CD4-positive, CD25-positive, alpha-beta regulatory T cell (primary cell): ENCODE measurements at regions not wholly inside any gene's neighbourhood (a gene's known extent, or its start where the extent isn't known, plus 50 kb on each side); places are given as distances from the start of the nearest gene placed in this dataset.

ENCODE experiments used
- ATAC-seq, 2 donors: fragments of 150-1000 bp; cut with Tn5 transposase; one replicate each; pipeline ENCODE4 v1.10.0; 2021; ENCODE audit warnings: low read depth in 2 of 2, moderate number of reproducible peaks in 2 of 2, moderate library complexity in 1 of 2
- DNase-seq, 3 donors: peaks; one replicate each; pipeline versions ENCODE4 v3.0.0 to v3.0.0-alpha.2; 2012 to 2022; ENCODE audit warnings: mixed read lengths in 1 of 3
- H3K27ac ChIP-seq: one replicate; pipeline ENCODE4 v1.7.0; 2013; ENCODE audit warnings: mild to moderate bottlenecking, low read length; ENCODE audit not compliant: insufficient read depth, poor library complexity, severe bottlenecking
- H3K27me3 ChIP-seq: one replicate; pipeline ENCODE4 v1.7.0; 2013; ENCODE audit warnings: low read length; ENCODE audit not compliant: control insufficient read depth, insufficient read depth
- H3K36me3 ChIP-seq: one replicate; pipeline ENCODE4 v1.7.0; 2013; ENCODE audit warnings: mild to moderate bottlenecking, low read length, moderate library complexity; ENCODE audit not compliant: control insufficient read depth, insufficient read depth
- H3K4me1 ChIP-seq: 2 replicates; pipeline ENCODE4 v1.7.0; 2013; ENCODE audit warnings: mild to moderate bottlenecking, low read length; ENCODE audit not compliant: insufficient read depth, control insufficient read depth, poor library complexity, severe bottlenecking
- H3K4me3 ChIP-seq: one replicate; pipeline ENCODE4 v1.7.0; 2013; ENCODE audit warnings: low read depth, mild to moderate bottlenecking, low read length, moderate library complexity
- H3K9me3 ChIP-seq, 2 experiments: 1 replicate in 1 of 2; 2 replicates in 1 of 2; pipeline ENCODE4 v1.7.0; 2013; ENCODE audit warnings: low read length in 2 of 2, mild to moderate bottlenecking in 1 of 2, moderate library complexity in 1 of 2; ENCODE audit not compliant: control insufficient read depth in 2 of 2
- H3K27ac Mint-ChIP-seq, 3 donors: one replicate each; pipeline ENCODE4 v1.8.0; 2020 to 2022; ENCODE audit warnings: mild to moderate bottlenecking in 3 of 3, mixed read lengths in 3 of 3, moderate library complexity in 2 of 3
- H3K27me3 Mint-ChIP-seq: one replicate; pipeline ENCODE4 v1.8.0; 2022; ENCODE audit warnings: mild to moderate bottlenecking, mixed read lengths
- H3K36me3 Mint-ChIP-seq: one replicate; pipeline ENCODE4 v1.8.0; 2020; ENCODE audit warnings: mixed read lengths
- H3K4me1 Mint-ChIP-seq, 4 donors: one replicate each; pipeline ENCODE4 v1.8.0; 2020 to 2022; ENCODE audit warnings: mixed read lengths in 4 of 4, mild to moderate bottlenecking in 1 of 4
- H3K4me3 Mint-ChIP-seq, 4 donors: one replicate each; pipeline ENCODE4 v1.8.0; 2020 to 2022; ENCODE audit warnings: mild to moderate bottlenecking in 4 of 4, mixed read lengths in 4 of 4, moderate library complexity in 3 of 4
- H3K9me3 Mint-ChIP-seq, 7 donors: one replicate each; pipeline ENCODE4 v1.8.0; 2020 to 2022; ENCODE audit warnings: mixed read lengths in 7 of 7, mild to moderate bottlenecking in 3 of 7, moderate library complexity in 2 of 7

DNA sequence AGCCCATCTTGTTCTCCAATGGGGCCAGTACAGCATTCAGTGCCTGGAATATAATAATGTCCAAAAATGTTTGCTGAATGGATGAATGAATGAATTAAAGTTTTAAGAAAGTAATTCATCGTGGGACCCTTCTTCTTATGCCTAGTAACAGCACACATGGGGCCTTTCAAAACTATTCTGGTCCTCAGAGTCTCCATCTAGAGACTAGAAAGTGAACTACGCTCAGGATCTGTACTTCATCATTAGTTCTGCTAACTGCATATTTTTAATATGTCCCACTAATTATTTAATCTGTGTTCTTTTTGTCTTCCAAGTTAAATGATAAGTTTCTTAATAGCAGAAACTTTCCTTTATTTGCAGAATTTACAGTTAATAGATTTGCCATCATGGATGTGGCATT, 172.5 kb downstream of the SMAD2 start:
- no peak overlapping the region for H3K27ac Mint-ChIP-seq
- Histone ChIP-seq H3K36me3 (no peaks in the 10 kb centered on the region), H3K4me1 (peaks cover 3% of the 10 kb centered on the region), H3K9me3 (peaks cover 2 to 5% of the 10 kb centered on the region in 2 experiments), H3K27ac (no peak overlapping the region), H3K4me3 (no peak overlapping the region), H3K27me3 (peaks cover 4% of the 10 kb centered on the region)
- H3K4me3 Mint-ChIP-seq = no peak overlapping the region
- peaks cover 0 to 12% (median 1%) of the 10 kb centered on the region in 7 donors for H3K9me3 Mint-ChIP-seq
- peaks cover 0 to 4% (median 1%) of the 10 kb centered on the region in 4 donors for H3K4me1 Mint-ChIP-seq
- no peaks in the 10 kb centered on the region for H3K36me3 Mint-ChIP-seq
- no peak for DNase-seq
- H3K27me3 Mint-ChIP-seq = peaks cover 30% of the 10 kb centered on the region
- no peak for ATAC-seq

DNA sequence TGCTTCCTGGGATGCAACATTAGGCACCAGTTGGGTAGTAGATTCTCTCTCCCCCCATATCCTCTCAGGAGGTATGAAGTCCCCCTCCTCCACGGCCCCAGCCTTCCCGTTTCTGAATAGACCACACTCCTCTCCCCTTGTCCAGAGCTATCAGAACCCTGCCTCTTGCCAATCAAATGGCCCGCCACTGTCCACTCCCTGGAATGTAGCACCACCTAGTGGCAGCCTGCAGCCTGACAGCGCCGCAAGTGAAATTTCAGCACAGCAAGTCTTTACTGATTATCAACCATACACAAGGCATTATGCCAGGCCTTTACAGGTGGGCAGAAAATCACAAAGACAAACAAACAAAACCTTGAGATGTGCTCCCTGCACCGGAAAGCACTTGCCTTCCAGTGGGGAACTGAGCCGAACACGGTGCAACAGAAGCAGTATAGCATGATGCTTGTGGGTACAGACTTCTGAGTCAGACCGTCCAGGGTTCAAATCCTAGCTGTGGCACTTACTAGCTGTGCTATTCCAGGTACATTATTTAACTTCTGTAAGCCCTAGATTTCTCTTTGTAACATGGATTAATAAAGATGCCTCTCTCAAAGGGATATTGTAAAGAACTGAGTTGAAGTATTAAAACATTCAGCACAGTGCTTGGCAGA, 174.0 kb downstream of the SMAD2 start:
- H3K27me3 Mint-ChIP-seq = peaks cover 15% of the 10 kb centered on the region
- no peaks in the 10 kb centered on the region for H3K36me3 Mint-ChIP-seq
- H3K4me3 Mint-ChIP-seq = no peak overlapping the region
- Histone ChIP-seq H3K9me3 (peaks cover 2 to 5% of the 10 kb centered on the region in 2 experiments), H3K27me3 (peaks cover 4% of the 10 kb centered on the region), H3K36me3 (no peaks in the 10 kb centered on the region), H3K4me1 (peaks cover 3% of the 10 kb centered on the region), H3K27ac (no peak overlapping the region), H3K4me3 (no peak overlapping the region)
- H3K9me3 Mint-ChIP-seq = peaks cover 0 to 12% (median 1%) of the 10 kb centered on the region in 7 donors
- ATAC-seq = no peak
- no peak overlapping the region for H3K27ac Mint-ChIP-seq
- H3K4me1 Mint-ChIP-seq = peaks cover 0 to 4% (median 1%) of the 10 kb centered on the region in 4 donors
- peak in 2 of 3 donors; percentile 2 to 45 for DNase-seq

DNA sequence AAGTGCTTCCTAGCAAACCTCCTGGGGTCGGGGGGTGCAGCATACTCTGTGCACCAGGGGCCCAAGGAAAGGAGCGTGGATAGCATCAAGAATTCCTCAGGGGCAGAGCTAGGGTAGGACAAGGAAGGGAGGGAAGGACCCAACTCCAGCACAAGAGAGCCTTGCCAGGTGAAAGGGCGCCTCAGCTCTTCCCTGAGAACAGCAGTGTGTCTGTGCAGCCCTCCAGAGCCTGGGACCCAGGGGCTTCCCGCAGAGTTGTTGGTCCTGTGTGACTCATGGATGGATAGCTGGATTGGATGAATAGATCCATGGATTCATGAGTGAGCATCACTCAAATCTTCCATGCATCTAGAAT, 175.4 kb downstream of the SMAD2 start:
- H3K4me3 Mint-ChIP-seq = no peak overlapping the region
- no peak for DNase-seq
- Histone ChIP-seq H3K36me3 (no peaks in the 10 kb centered on the region), H3K27ac (no peak overlapping the region), H3K4me1 (peaks cover 3% of the 10 kb centered on the region), H3K4me3 (no peak overlapping the region), H3K9me3 (peaks cover 2 to 5% of the 10 kb centered on the region in 2 experiments), H3K27me3 (peaks cover 3% of the 10 kb centered on the region)
- H3K27ac Mint-ChIP-seq = no peak overlapping the region
- H3K36me3 Mint-ChIP-seq = no peaks in the 10 kb centered on the region
- no peak for ATAC-seq
- H3K4me1 Mint-ChIP-seq = peaks cover 0 to 4% (median 1%) of the 10 kb centered on the region in 4 donors
- peaks cover 7% of the 10 kb centered on the region for H3K27me3 Mint-ChIP-seq
- H3K9me3 Mint-ChIP-seq = peaks cover 0 to 7% (median 0%) of the 10 kb centered on the region in 7 donors

DNA sequence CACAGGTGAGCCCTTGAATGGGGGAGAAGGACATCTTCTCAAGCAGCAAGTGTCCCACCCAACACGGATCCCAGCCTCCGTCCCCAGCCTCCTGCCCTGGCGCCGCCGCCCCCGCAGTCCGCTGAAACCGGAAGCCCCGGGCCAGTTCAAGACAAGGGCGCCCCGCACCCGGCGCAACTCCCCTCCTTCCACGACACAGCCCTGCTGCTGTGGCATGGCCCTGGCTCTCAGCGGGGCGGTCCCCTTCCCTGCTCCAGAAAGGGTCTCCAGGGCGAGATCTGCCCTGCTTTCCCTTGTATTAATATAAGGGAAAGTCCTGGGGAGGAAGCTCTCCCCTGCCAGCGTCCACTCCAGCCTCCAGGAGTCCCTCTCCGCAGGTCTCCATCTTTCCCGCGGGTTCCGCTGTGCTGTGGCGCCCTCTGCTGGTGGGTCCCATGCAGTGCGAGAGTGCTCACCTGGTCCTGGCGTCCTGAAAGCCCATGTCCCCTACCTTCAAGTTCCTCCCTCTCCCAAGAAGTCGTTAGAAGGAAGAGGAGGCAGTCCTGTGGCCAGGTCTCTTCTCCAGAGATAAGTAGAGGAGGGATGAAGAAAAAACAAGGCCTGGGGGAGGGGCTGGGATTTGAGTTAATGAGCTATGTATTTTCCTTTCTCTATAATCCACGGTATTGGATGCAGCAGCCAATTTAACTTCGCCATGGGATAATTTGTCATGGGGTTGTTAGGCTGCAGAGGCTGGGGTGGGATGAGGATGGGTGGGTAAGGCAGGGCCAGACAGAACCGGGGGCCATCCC, 176.0 kb downstream of the SMAD2 start:
- peaks cover 3% of the 10 kb centered on the region for H3K4me1 ChIP-seq
- peaks cover under 1 to 2% of the 10 kb centered on the region in 2 experiments for H3K9me3 ChIP-seq
- no peaks in the 10 kb centered on the region for H3K36me3 Mint-ChIP-seq
- ATAC-seq (no peak), DNase-seq (peak in 2 of 3 donors; percentile 9 to 31)
- H3K27ac Mint-ChIP-seq = no peak overlapping the region
- peaks cover 2% of the 10 kb centered on the region for H3K27me3 Mint-ChIP-seq
- H3K4me3 Mint-ChIP-seq = no peak overlapping the region
- H3K9me3 Mint-ChIP-seq = peaks cover 0 to 7% (median 0%) of the 10 kb centered on the region in 7 donors
- H3K27ac ChIP-seq = no peak overlapping the region
- H3K27me3 ChIP-seq = no peaks in the 10 kb centered on the region
- H3K36me3 ChIP-seq = no peaks in the 10 kb centered on the region
- H3K4me3 ChIP-seq = no peak overlapping the region
- peaks cover 0 to 6% (median 2%) of the 10 kb centered on the region in 4 donors for H3K4me1 Mint-ChIP-seq

DNA sequence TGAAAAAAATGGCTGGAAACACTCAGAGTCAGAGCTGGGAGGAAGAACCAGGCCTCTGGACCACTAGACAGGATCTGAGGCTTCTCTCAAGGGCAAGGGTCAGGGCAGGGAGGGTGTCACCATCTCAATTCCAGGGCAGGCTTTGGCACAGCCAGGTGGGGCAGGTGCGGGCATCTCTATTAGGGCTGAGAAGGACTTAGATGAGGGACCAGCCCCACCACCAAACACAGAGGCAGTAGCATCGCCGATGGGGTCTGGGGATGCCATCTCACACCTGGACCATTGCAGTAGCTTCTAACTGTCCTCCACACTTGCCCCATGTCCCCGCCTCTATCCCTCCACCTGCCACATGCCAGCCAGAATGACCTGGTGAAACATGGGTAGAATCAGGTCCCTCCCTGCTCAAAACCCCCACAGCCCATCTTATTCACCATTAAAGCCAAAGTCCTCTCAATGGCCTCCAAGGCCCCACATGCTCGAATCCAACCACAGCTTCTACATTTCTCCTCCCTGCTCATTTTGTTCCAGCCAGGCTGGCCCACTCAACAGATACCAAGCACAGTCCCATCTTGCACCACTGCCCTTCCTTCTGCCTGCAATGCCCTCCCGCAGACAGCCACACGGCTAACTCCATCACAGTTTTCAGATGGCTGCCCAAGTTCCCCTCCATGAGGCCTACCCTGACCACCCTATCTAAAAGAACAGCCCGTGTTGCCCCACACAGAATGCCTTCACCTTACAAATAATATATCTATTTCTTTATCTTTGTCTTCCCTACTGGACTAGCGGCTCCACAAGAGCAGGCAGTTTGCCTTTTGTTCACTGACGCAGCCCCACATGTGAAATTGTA, 177.4 kb downstream of the SMAD2 start:
- DNase-seq (no peak), ATAC-seq (no peak)
- no peaks in the 10 kb centered on the region for H3K27me3 ChIP-seq
- H3K4me1 ChIP-seq = peaks cover 3% of the 10 kb centered on the region
- Mint-ChIP-seq H3K4me1 (peaks cover 0 to 8% (median 2%) of the 10 kb centered on the region in 4 donors), H3K27ac (no peak overlapping the region), H3K9me3 (peaks cover 0 to 2% (median 0%) of the 10 kb centered on the region in 7 donors), H3K27me3 (peaks cover 4% of the 10 kb centered on the region), H3K4me3 (no peak overlapping the region), H3K36me3 (no peaks in the 10 kb centered on the region)
- H3K27ac ChIP-seq = no peak overlapping the region
- no peaks in the 10 kb centered on the region for H3K36me3 ChIP-seq
- H3K4me3 ChIP-seq = no peak overlapping the region
- no peaks in the 10 kb centered on the region for H3K9me3 ChIP-seq

DNA sequence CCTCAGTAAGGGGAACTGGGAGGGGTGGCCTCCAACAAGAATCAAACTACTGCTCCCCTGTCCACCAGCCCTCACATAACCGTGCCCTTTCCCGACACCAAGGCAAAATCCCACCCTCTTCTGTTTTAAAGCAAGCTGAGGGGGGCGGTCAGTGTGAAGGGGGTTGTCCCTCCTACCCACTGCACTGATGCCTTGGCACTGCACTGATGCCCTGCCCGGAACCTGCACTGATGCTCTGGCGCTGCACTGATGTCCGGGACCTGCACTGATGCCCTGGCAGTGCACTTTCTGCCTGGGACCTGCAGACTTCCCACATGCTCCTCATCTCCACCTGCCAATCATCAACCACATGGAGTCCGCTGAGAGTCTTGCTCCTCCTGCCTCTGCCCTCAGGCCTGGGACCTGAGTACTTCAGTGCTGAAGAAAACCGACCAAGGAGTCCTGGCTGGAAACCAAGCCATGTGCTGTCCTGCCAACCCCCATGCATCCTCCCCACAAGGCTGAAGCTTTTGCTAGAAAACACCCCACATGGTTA, 179.5 kb downstream of the SMAD2 start:
- H3K27me3 ChIP-seq = no peaks in the 10 kb centered on the region
- no peaks in the 10 kb centered on the region for H3K9me3 ChIP-seq
- ATAC-seq = no peak
- no peak overlapping the region for H3K27ac ChIP-seq
- H3K4me1 ChIP-seq = peaks cover 3% of the 10 kb centered on the region
- DNase-seq = no peak
- H3K27me3 Mint-ChIP-seq = peaks cover 10% of the 10 kb centered on the region
- H3K27ac Mint-ChIP-seq = no peak overlapping the region
- no peak overlapping the region for H3K4me3 ChIP-seq
- H3K4me1 Mint-ChIP-seq = peaks cover 0 to 8% (median 0%) of the 10 kb centered on the region in 4 donors
- peaks cover 0 to 2% (median 0%) of the 10 kb centered on the region in 7 donors for H3K9me3 Mint-ChIP-seq
- H3K36me3 Mint-ChIP-seq = no peaks in the 10 kb centered on the region
- H3K36me3 ChIP-seq = no peaks in the 10 kb centered on the region
- H3K4me3 Mint-ChIP-seq = no peak overlapping the region

DNA sequence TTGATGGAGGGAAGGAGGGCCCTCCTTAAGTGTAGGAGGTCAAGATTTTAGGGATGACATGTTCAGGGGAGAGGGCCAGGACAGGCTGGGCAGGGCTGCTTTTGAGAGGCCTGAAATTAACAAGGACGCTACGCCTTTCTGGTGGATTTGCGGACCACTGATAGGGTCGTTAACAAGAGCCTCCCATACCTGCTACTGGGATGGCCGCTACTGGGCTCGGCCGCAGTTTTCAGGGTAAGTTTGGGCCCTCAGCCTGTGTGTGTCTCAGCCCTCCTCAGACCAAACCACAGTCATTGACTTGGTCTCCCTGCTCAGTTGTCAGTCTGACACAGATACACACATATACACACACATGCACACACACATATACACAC, 180.9 kb downstream of the SMAD2 start:
- Histone ChIP-seq H3K27ac (no peak overlapping the region), H3K9me3 (no peaks in the 10 kb centered on the region), H3K4me1 (peaks cover 3% of the 10 kb centered on the region), H3K27me3 (no peaks in the 10 kb centered on the region), H3K4me3 (no peak overlapping the region), H3K36me3 (no peaks in the 10 kb centered on the region)
- no peak for ATAC-seq
- no peak for DNase-seq
- no peaks in the 10 kb centered on the region for H3K36me3 Mint-ChIP-seq
- H3K4me1 Mint-ChIP-seq = peaks cover 0 to 7% (median 0%) of the 10 kb centered on the region in 4 donors
- peaks cover 11% of the 10 kb centered on the region for H3K27me3 Mint-ChIP-seq
- no peak overlapping the region for H3K27ac Mint-ChIP-seq
- peaks cover 0 to 2% (median 0%) of the 10 kb centered on the region in 7 donors for H3K9me3 Mint-ChIP-seq
- peak overlapping the region in 2 of 4 donors; percentile 24 to 29 for H3K4me3 Mint-ChIP-seq
